Posterior vena cava (tissue), 2 donors: ENCODE measurements at regions not wholly inside any gene's neighbourhood (a gene's known extent, or its start where the extent isn't known, plus 50 kb on each side); places are given as distances from the start of the nearest gene placed in this dataset.

Experiments
- DNase-seq: peaks from one replicate; pipeline ENCODE4 v3.0.0-alpha.2; 2020; ENCODE audit warnings: low spot score
- intact Hi-C, 2 donors: fragments of 100-400 bp; cut with DNase I; formaldehyde crosslinking; loops; one replicate each; pipeline versions ENCODE4 v1.14.1 to v1.14.2; 2022 to 2023
- donor health status: DM: yes; HTN: yes; CAD: no.
- donor health status: DM: yes; HTN: yes; CAD: no.

GRCh38 chr12:111076199-111076598 is 155.8 kb upstream of the MYL2 start:
- peak; percentile 23 for DNase-seq
- intact Hi-C loops, result no loop called here

GRCh38 chr12:111074965-111075364 is 154.6 kb upstream of the MYL2 start:
- intact Hi-C loops, result no loop called here
- DNase-seq, result peak; percentile 66

GRCh38 chr12:111074559-111074958 is 154.2 kb upstream of the MYL2 start:
- intact Hi-C loops, result no loop called here
- DNase-seq, result peak; percentile 66

- no peak for DNase-seq
- intact Hi-C loops, result no loop called here
Measured at GRCh38 chr12:111073370-111073769, 153.0 kb upstream of the MYL2 start.

GRCh38 chr12:111072299-111072698 is 151.9 kb upstream of the MYL2 start:
- DNase-seq, result peak; percentile 15
- intact Hi-C loops, result no loop called here

GRCh38 chr12:111069886-111070285 is 149.5 kb upstream of the MYL2 start:
- intact Hi-C loops, result no loop called here
- no peak for DNase-seq

GRCh38 chr12:111068290-111068689 is 147.9 kb upstream of the MYL2 start:
- intact Hi-C loops, result no loop called here

GRCh38 chr12:111067498-111067897 is 147.1 kb upstream of the MYL2 start:
- intact Hi-C loops, result no loop called here
- peak; percentile 15 for DNase-seq

More at GRCh38 chr12:111068290-111068689, 147.9 kb upstream of the MYL2 start:
- peak; percentile 49 for DNase-seq

- peak; percentile 6 for DNase-seq
- intact Hi-C loops, result no loop called here
Measured at GRCh38 chr12:111066744-111067437, 146.5 kb upstream of the MYL2 start.

GRCh38 chr12:111064982-111065381 is 144.6 kb upstream of the MYL2 start:
- intact Hi-C loops, result no loop called here
- DNase-seq, result no peak

GRCh38 chr12:111064154-111064553 is 143.8 kb upstream of the MYL2 start:
- no peak for DNase-seq
- intact Hi-C loops, result no loop called here

GRCh38 chr12:111063295-111064026 is 143.1 kb upstream of the MYL2 start:
- intact Hi-C loops, result no loop called here
- no peak for DNase-seq

- no peak for DNase-seq
- intact Hi-C loops, result no loop called here
Measured at GRCh38 chr12:111057701-111058425, 137.5 kb upstream of the MYL2 start.

- no peak for DNase-seq
- intact Hi-C loops, result no loop called here
Measured at GRCh38 chr12:111056618-111057521, 136.5 kb upstream of the MYL2 start.

GRCh38 chr12:111055181-111055880 is 135.0 kb upstream of the MYL2 start:
- DNase-seq, result no peak

GRCh38 chr12:111048991-111049390 is 128.6 kb upstream of the MYL2 start:
- no peak for DNase-seq
- intact Hi-C loops, result no loop called here

More at GRCh38 chr12:111055181-111055880, 135.0 kb upstream of the MYL2 start:
- intact Hi-C loops, result no loop called here

- no peak for DNase-seq
- intact Hi-C loops, result no loop called here
Measured at GRCh38 chr12:111046896-111047295, 126.5 kb upstream of the MYL2 start.

- DNase-seq, result no peak
- intact Hi-C loops, result no loop called here
Measured at GRCh38 chr12:111045941-111046340, 125.6 kb upstream of the MYL2 start.

GRCh38 chr12:111041091-111041490 is 120.7 kb upstream of the MYL2 start:
- intact Hi-C loops, result no loop called here

More at GRCh38 chr12:111041091-111041490, 120.7 kb upstream of the MYL2 start:
- no peak for DNase-seq
